Activated naive CD4-positive, alpha-beta T cell treated with anti-CD3 and anti-CD28 coated beads, Interleukin-2, amount 50 U/mL, for 72 hours (primary cell): ENCODE measurements at regions not wholly inside any gene's neighbourhood (a gene's known extent, or its start where the extent isn't known, plus 50 kb on each side); places are given as distances from the start of the nearest gene placed in this dataset.
"Not testable (repeated sequence)": the region's sequence is repeated elsewhere in the genome, so short reads cannot be mapped to it uniquely, and the experiment has no call there.

Experiments
- ATAC-seq, 2 donors: fragments of 150-1000 bp; cut with Tn5 transposase; 2 replicates each; pipeline ENCODE4 v1.10.0; 2021; ENCODE audit warnings: mild to moderate bottlenecking in 2 of 2, moderate library complexity in 2 of 2
- DNase-seq, 2 donors: peaks; one replicate each; pipeline ENCODE4 v3.0.0; 2021 to 2022; ENCODE audit warnings: low spot score in 2 of 2
- H3K27ac Mint-ChIP-seq, 2 donors: one replicate each; pipeline ENCODE4 v1.8.0; 2022; ENCODE audit warnings: mild to moderate bottlenecking in 2 of 2, mixed read lengths in 2 of 2
- H3K36me3 Mint-ChIP-seq, 2 donors: one replicate each; pipeline ENCODE4 v1.8.0; 2022; ENCODE audit warnings: mixed read lengths in 2 of 2
- H3K9me3 Mint-ChIP-seq, 2 donors: one replicate each; pipeline ENCODE4 v1.8.0; 2022; ENCODE audit warnings: mixed read lengths in 2 of 2

- Mint-ChIP-seq H3K36me3 (peaks cover 0 to 13% of the 10 kb centered on the region in 2 donors), H3K27ac (no peak overlapping the region), H3K9me3 (peaks cover 5 to 12% of the 10 kb centered on the region in 2 donors)
- DNase-seq (no peak), ATAC-seq (no peak)
Observed at GRCh38 chr4:1524761-1525160, 118.5 kb upstream of the NKX1-1 start.

GRCh38 chr4:1523907-1524636 lies 117.8 kb upstream of the NKX1-1 start:
- no peak overlapping the region for H3K27ac Mint-ChIP-seq
- DNase-seq (no peak), ATAC-seq (no peak)
- peaks cover 0 to 13% of the 10 kb centered on the region in 2 donors for H3K36me3 Mint-ChIP-seq
- H3K9me3 Mint-ChIP-seq = peaks cover 5 to 12% of the 10 kb centered on the region in 2 donors

GRCh38 chr4:1523506-1523905 lies 117.3 kb upstream of the NKX1-1 start:
- ATAC-seq = no peak
- Mint-ChIP-seq H3K9me3 (peaks cover 5 to 12% of the 10 kb centered on the region in 2 donors), H3K27ac (no peak overlapping the region), H3K36me3 (peaks cover 0 to 13% of the 10 kb centered on the region in 2 donors)
- DNase-seq = no peak

GRCh38 chr4:1523033-1523432 lies 116.8 kb upstream of the NKX1-1 start:
- DNase-seq = no peak
- Mint-ChIP-seq H3K27ac (no peak overlapping the region), H3K9me3 (peaks cover 5 to 12% of the 10 kb centered on the region in 2 donors), H3K36me3 (peaks cover 0 to 13% of the 10 kb centered on the region in 2 donors)
- no peak for ATAC-seq

GRCh38 chr4:1522606-1523005 lies 116.4 kb upstream of the NKX1-1 start:
- no peak for ATAC-seq
- Mint-ChIP-seq H3K27ac (no peak overlapping the region), H3K36me3 (peaks cover 0 to 13% of the 10 kb centered on the region in 2 donors), H3K9me3 (peaks cover 5 to 12% of the 10 kb centered on the region in 2 donors)
- DNase-seq = no peak

- Mint-ChIP-seq H3K27ac (no peak overlapping the region), H3K9me3 (peaks cover 5 to 12% of the 10 kb centered on the region in 2 donors), H3K36me3 (peaks cover 0 to 13% of the 10 kb centered on the region in 2 donors)
- DNase-seq (no peak), ATAC-seq (no peak)
Observed at GRCh38 chr4:1521821-1522361, 115.6 kb upstream of the NKX1-1 start.

- not testable (repeated sequence) for H3K27ac Mint-ChIP-seq
- peak in 1 of 2 donors; percentile 33 for DNase-seq
- H3K36me3 Mint-ChIP-seq = peaks cover 0 to 13% of the 10 kb centered on the region in 2 donors
- peaks cover 5 to 12% of the 10 kb centered on the region in 2 donors for H3K9me3 Mint-ChIP-seq
- peak; percentile 77 to 82 for ATAC-seq
Observed at GRCh38 chr4:1520795-1521576, 114.7 kb upstream of the NKX1-1 start.

GRCh38 chr4:1519787-1520661 lies 113.8 kb upstream of the NKX1-1 start:
- H3K36me3 Mint-ChIP-seq = peaks cover 0 to 4% of the 10 kb centered on the region in 2 donors
- H3K27ac Mint-ChIP-seq = no peak overlapping the region
- peaks cover 0 to 5% of the 10 kb centered on the region in 2 donors for H3K9me3 Mint-ChIP-seq
- ATAC-seq = no peak
- no peak for DNase-seq

GRCh38 chr4:1518997-1519700 lies 112.9 kb upstream of the NKX1-1 start:
- Mint-ChIP-seq H3K36me3 (peaks cover 0 to 4% of the 10 kb centered on the region in 2 donors), H3K9me3 (peaks cover 0 to 4% of the 10 kb centered on the region in 2 donors), H3K27ac (no peak overlapping the region)
- ATAC-seq (no peak), DNase-seq (no peak)

GRCh38 chr4:1517592-1518411 lies 111.6 kb upstream of the NKX1-1 start:
- DNase-seq (no peak), ATAC-seq (no peak)
- Mint-ChIP-seq H3K9me3 (no peaks in the 10 kb centered on the region), H3K27ac (no peak overlapping the region), H3K36me3 (no peaks in the 10 kb centered on the region)

- no peaks in the 10 kb centered on the region for H3K9me3 Mint-ChIP-seq
- no peak for ATAC-seq
Observed at GRCh38 chr4:1516881-1517480, 110.7 kb upstream of the NKX1-1 start.

GRCh38 chr4:1516261-1516660 lies 110.0 kb upstream of the NKX1-1 start:
- DNase-seq (no peak), ATAC-seq (no peak)
- Mint-ChIP-seq H3K36me3 (no peaks in the 10 kb centered on the region), H3K9me3 (no peaks in the 10 kb centered on the region), H3K27ac (no peak overlapping the region)

More at GRCh38 chr4:1516881-1517480, 110.7 kb upstream of the NKX1-1 start:
- Mint-ChIP-seq H3K36me3 (no peaks in the 10 kb centered on the region), H3K27ac (no peak overlapping the region)
- DNase-seq = no peak

GRCh38 chr4:1515763-1516162 lies 109.5 kb upstream of the NKX1-1 start:
- Mint-ChIP-seq H3K36me3 (no peaks in the 10 kb centered on the region), H3K27ac (no peak overlapping the region), H3K9me3 (no peaks in the 10 kb centered on the region)
- DNase-seq (no peak), ATAC-seq (no peak)

- H3K9me3 Mint-ChIP-seq = no peaks in the 10 kb centered on the region
- ATAC-seq (no peak), DNase-seq (no peak)
- H3K36me3 Mint-ChIP-seq = no peaks in the 10 kb centered on the region
- H3K27ac Mint-ChIP-seq = no peak overlapping the region
Observed at GRCh38 chr4:1515156-1515555, 108.9 kb upstream of the NKX1-1 start.

- ATAC-seq (no peak), DNase-seq (no peak)
- Mint-ChIP-seq H3K27ac (no peak overlapping the region), H3K36me3 (no peaks in the 10 kb centered on the region), H3K9me3 (no peaks in the 10 kb centered on the region)
Observed at GRCh38 chr4:1514612-1515011, 108.4 kb upstream of the NKX1-1 start.
